ENCODE measurements at regions not wholly inside any gene's neighbourhood (a gene's known extent, or its start where the extent isn't known, plus 50 kb on each side); places are given as distances from the start of the nearest gene placed in this dataset.

DNA sequence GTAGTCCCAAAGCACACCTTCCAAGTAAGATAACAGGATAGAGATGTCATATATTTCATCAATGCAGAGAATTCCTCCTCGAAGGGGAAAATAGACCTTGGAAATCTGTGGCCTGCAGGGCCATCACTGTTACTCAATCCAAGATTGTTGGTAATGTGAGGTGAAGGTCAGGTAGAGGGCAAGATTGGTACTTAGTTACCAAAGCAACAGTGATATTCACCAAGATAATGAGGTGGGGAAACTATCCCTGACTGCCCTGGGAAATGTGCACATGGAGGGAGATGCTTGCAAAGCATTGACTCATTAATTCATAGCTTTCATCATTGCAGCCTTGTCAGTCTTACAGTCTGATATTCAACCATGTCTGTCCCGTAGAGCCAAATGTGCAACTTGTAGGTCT is 234.1 kb upstream of the MON1B start:
- TF ChIP-seq SIN3A (IDR thresholded peaks at IDR 0.05; ENCODE audit: borderline replicate concordance, insufficient read depth, low read depth, low read length), result no peak
- TF ChIP-seq, protein P1, sequence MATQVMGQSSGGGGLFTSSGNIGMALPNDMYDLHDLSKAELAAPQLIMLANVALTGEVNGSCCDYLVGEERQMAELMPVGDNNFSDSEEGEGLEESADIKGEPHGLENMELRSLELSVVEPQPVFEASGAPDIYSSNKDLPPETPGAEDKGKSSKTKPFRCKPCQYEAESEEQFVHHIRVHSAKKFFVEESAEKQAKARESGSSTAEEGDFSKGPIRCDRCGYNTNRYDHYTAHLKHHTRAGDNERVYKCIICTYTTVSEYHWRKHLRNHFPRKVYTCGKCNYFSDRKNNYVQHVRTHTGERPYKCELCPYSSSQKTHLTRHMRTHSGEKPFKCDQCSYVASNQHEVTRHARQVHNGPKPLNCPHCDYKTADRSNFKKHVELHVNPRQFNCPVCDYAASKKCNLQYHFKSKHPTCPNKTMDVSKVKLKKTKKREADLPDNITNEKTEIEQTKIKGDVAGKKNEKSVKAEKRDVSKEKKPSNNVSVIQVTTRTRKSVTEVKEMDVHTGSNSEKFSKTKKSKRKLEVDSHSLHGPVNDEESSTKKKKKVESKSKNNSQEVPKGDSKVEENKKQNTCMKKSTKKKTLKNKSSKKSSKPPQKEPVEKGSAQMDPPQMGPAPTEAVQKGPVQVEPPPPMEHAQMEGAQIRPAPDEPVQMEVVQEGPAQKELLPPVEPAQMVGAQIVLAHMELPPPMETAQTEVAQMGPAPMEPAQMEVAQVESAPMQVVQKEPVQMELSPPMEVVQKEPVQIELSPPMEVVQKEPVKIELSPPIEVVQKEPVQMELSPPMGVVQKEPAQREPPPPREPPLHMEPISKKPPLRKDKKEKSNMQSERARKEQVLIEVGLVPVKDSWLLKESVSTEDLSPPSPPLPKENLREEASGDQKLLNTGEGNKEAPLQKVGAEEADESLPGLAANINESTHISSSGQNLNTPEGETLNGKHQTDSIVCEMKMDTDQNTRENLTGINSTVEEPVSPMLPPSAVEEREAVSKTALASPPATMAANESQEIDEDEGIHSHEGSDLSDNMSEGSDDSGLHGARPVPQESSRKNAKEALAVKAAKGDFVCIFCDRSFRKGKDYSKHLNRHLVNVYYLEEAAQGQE (IDR thresholded peaks at IDR 0.05; ENCODE audit: insufficient read depth in 1 of 2, low read depth in 2 of 2, low read length in 1 of 2), result no peak
- TF ChIP-seq, protein P2, sequence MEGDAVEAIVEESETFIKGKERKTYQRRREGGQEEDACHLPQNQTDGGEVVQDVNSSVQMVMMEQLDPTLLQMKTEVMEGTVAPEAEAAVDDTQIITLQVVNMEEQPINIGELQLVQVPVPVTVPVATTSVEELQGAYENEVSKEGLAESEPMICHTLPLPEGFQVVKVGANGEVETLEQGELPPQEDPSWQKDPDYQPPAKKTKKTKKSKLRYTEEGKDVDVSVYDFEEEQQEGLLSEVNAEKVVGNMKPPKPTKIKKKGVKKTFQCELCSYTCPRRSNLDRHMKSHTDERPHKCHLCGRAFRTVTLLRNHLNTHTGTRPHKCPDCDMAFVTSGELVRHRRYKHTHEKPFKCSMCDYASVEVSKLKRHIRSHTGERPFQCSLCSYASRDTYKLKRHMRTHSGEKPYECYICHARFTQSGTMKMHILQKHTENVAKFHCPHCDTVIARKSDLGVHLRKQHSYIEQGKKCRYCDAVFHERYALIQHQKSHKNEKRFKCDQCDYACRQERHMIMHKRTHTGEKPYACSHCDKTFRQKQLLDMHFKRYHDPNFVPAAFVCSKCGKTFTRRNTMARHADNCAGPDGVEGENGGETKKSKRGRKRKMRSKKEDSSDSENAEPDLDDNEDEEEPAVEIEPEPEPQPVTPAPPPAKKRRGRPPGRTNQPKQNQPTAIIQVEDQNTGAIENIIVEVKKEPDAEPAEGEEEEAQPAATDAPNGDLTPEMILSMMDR (IDR thresholded peaks at IDR 0.05), result no peak
- TF ChIP-seq TCF7L2 (IDR thresholded peaks at IDR 0.05; ENCODE audit: low read depth, low read length), result no peak
- no peak for TF ChIP-seq POLR2AphosphoS5 (IDR thresholded peaks at IDR 0.05; ENCODE audit: low read depth, low read length)
- no peak overlapping the region for H3K4me3 ChIP-seq (ENCODE audit: low read depth in 2 of 2, low read length in 2 of 2)
- no peaks in the 10 kb centered on the region for H3K36me3 ChIP-seq (ENCODE audit: control insufficient read depth, insufficient read depth, low read length)
- H3K27ac ChIP-seq (ENCODE audit: low read length), result no peak overlapping the region
- in situ Hi-C loops (cut with HindIII; ENCODE audit: low pct_unique_long_range_greater_than_20kb, low sequenced_read_pairs) (no loop called here), intact Hi-C loops (cut with micrococcal nuclease; ENCODE audit: unreplicated experiment) (no loop called here)
- DNase-seq (ENCODE audit: low read depth, low spot score), result no peak
- ChIA-PET CTCF (no interaction called here), POLR2A (no interaction called here)
- ATAC-seq, result no peak
- no peaks in the 10 kb centered on the region for H3K27me3 ChIP-seq (ENCODE audit: control insufficient read depth, insufficient read depth, low read length)
- no peaks in the 10 kb centered on the region for H3K4me1 ChIP-seq (ENCODE audit: control insufficient read depth, insufficient read depth, low read length)
- no peaks in the 10 kb centered on the region for H3K9me3 ChIP-seq (ENCODE audit: control insufficient read depth, insufficient read depth, low read depth, low read length)
- no TSS peak for BruUV-seq (replicated peaks)

DNA sequence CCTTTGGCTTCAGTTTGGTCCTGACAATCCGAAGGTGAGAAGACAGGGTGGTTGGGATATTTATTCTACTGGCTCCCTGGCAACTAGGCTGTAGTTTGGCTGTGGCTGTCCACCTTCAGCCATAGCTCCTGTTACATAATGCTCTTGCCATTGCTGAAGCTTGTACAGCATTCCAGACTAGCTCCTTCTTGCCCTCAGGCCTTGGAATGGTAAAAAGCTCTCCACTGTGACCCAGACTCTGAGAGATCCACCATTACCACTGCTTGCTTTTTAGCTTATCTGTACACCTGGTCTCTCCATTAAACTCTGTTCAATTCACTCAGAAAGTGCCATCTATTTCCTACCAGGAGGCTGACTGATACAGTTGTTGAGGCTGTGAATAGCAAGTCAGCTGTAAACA is 231.8 kb upstream of the MON1B start:
- ATAC-seq (no peak), DNase-seq (ENCODE audit: low read depth, low spot score) (no peak)
- no peak for TF ChIP-seq SIN3A (IDR thresholded peaks at IDR 0.05; ENCODE audit: borderline replicate concordance, insufficient read depth, low read depth, low read length)
- TF ChIP-seq TCF7L2 (IDR thresholded peaks at IDR 0.05; ENCODE audit: low read depth, low read length), result no peak
- TF ChIP-seq POLR2AphosphoS5 (IDR thresholded peaks at IDR 0.05; ENCODE audit: low read depth, low read length), result no peak
- TF ChIP-seq, protein P1 (IDR thresholded peaks at IDR 0.05; ENCODE audit: insufficient read depth in 1 of 2, low read depth in 2 of 2, low read length in 1 of 2), result no peak
- TF ChIP-seq, protein P2 (IDR thresholded peaks at IDR 0.05), result no peak
- H3K4me3 ChIP-seq (ENCODE audit: low read depth in 2 of 2, low read length in 2 of 2), result no peak overlapping the region
- no peaks in the 10 kb centered on the region for H3K36me3 ChIP-seq (ENCODE audit: control insufficient read depth, insufficient read depth, low read length)
- H3K27ac ChIP-seq (ENCODE audit: low read length), result no peak overlapping the region
- no peaks in the 10 kb centered on the region for H3K27me3 ChIP-seq (ENCODE audit: control insufficient read depth, insufficient read depth, low read length)
- in situ Hi-C loops (cut with HindIII; ENCODE audit: low pct_unique_long_range_greater_than_20kb, low sequenced_read_pairs) (no loop called here), intact Hi-C loops (cut with micrococcal nuclease; ENCODE audit: unreplicated experiment) (no loop called here)
- no peaks in the 10 kb centered on the region for H3K4me1 ChIP-seq (ENCODE audit: control insufficient read depth, insufficient read depth, low read length)
- POLR2A ChIA-PET, result no interaction called here
- H3K9me3 ChIP-seq (ENCODE audit: control insufficient read depth, insufficient read depth, low read depth, low read length), result no peaks in the 10 kb centered on the region
- CTCF ChIA-PET, result no interaction called here
- no TSS peak for BruUV-seq (replicated peaks)
